HCT116 (cell line): ENCODE measurements at regions not wholly inside any gene's neighbourhood (a gene's known extent, or its start where the extent isn't known, plus 50 kb on each side); places are given as distances from the start of the nearest gene placed in this dataset.

Experiments used
- ATAC-seq: fragments of 200-7000 bp; cut with Tn5 transposase; 2 replicates; pipeline ENCODE4 v1.9.1; 2020; ENCODE audit warnings: mild to moderate bottlenecking, moderate library complexity
- BruUV-seq: library from RNA; stranded (reverse); fragments of 400-500 nt; replicated peaks from 2 replicates; lab custom pipeline; 2021; lab: Mats Ljungman, UMichigan
- CTCF ChIA-PET: fragments of 300-600 bp; sonication (Branson Sonifier 250); formaldehyde crosslinking; loops from one replicate; lab custom pipeline; 2021; ENCODE audit warnings: antibody characterized with exemption; lab: Charles Lee
- POLR2A ChIA-PET: fragments of 300-600, 350-600 bp; sonication (Branson Sonifier 250); formaldehyde crosslinking; loops from one replicate; lab custom pipeline; 2021; ENCODE audit warnings: antibody characterized with exemption; lab: Charles Lee
- RAD21 ChIA-PET, 2 experiments: fragments of 300-600 bp; sonication (Branson Sonifier 250); formaldehyde crosslinking; loops; one replicate each; lab custom pipeline; 2023; ENCODE audit warnings: low total read pairs in 2 of 2; ENCODE audit not compliant: uncharacterized antibody in 2 of 2, unreplicated experiment in 2 of 2, low non-redundant PET in 1 of 2; lab: Charles Lee
- DNase-seq: peaks from one replicate; pipeline ENCODE4 v3.0.0-alpha.2; 2010; ENCODE audit warnings: low read depth, low spot score
- H2AFZ ChIP-seq: fragments of 200-600 bp; shearing (Covaris generic), sonication (generic); 2 replicates; pipeline ENCODE4 v1.6.1; 2017; ENCODE audit warnings: low read depth, mixed run types, mixed read lengths, antibody characterized with exemption, low read length; ENCODE audit not compliant: poor library complexity, severe bottlenecking
- H3K27ac ChIP-seq: 2 replicates; pipeline ENCODE4 v1.5.1; 2012; ENCODE audit warnings: low read depth, low read length
- H3K27me3 ChIP-seq: fragments of 200-600 bp; sonication (generic); 2 replicates; pipeline ENCODE4 v1.6.1; 2016; ENCODE audit warnings: mixed run types, low read length, mixed read lengths; ENCODE audit not compliant: insufficient read depth
- H3K36me3 ChIP-seq, 2 experiments: fragments of 200-500 bp in 1 of 2; fragments of 200-600 bp in 1 of 2; sonication (Bioruptor generic) in 1 of 2; sonication (generic) in 1 of 2; 2 replicates each; pipeline versions ENCODE4 v1.5.1 to v1.6.1; 2014 to 2016; ENCODE audit warnings: low read length in 2 of 2, inconsistent platforms in 1 of 2, mixed read lengths in 1 of 2, mixed run types in 1 of 2; ENCODE audit not compliant: insufficient read depth in 2 of 2, control insufficient read depth in 1 of 2
- H3K4me1 ChIP-seq, 2 experiments: fragments of 200-600 bp in 1 of 2; sonication (generic) in 1 of 2; 2 replicates each; pipeline versions ENCODE4 v1.5.1 to v1.6.1; 2012 to 2017; ENCODE audit warnings: low read length in 2 of 2, inconsistent platforms in 1 of 2, mild to moderate bottlenecking in 1 of 2, mixed read lengths in 1 of 2, mixed run types in 1 of 2, moderate library complexity in 1 of 2; ENCODE audit not compliant: insufficient read depth in 2 of 2, control insufficient read depth in 1 of 2
- H3K4me2 ChIP-seq: fragments of 200-600 bp; sonication (generic); 2 replicates; pipeline ENCODE4 v1.6.1; 2017; ENCODE audit warnings: mixed run types, low read length, mixed read lengths
- H3K4me3 ChIP-seq, 2 experiments: fragments of 200-600 bp in 1 of 2; sonication (generic) in 1 of 2; replicated peaks in 1 of 2; 2 replicates each; pipeline ENCODE4 v1.5.1; 2011 to 2016; ENCODE audit warnings: low read length in 2 of 2, control low read depth in 1 of 2, low read depth in 1 of 2, mild to moderate bottlenecking in 1 of 2, mixed read lengths in 1 of 2, mixed run types in 1 of 2
- H3K79me2 ChIP-seq: fragments of 200-600 bp; sonication (generic); 2 replicates; pipeline ENCODE4 v1.6.1; 2017; ENCODE audit warnings: mild to moderate bottlenecking, mixed run types, low read length, moderate library complexity, mixed read lengths; ENCODE audit not compliant: insufficient read depth
- H3K9ac ChIP-seq: fragments of 200-600 bp; sonication (generic); 2 replicates; pipeline ENCODE4 v1.6.1; 2016; ENCODE audit warnings: low read length, mixed read lengths
- H3K9me2 ChIP-seq: fragments of 200-600 bp; sonication (generic), shearing (Covaris generic); 2 replicates; pipeline ENCODE4 v1.6.1; 2017; ENCODE audit warnings: mixed run types, mild to moderate bottlenecking, moderate library complexity; ENCODE audit not compliant: insufficient read depth
- H3K9me3 ChIP-seq, 2 experiments: fragments of 200-500 bp in 1 of 2; fragments of 200-600 bp in 1 of 2; sonication (Bioruptor generic) in 1 of 2; sonication (generic) in 1 of 2; 2 replicates each; pipeline ENCODE4 v1.6.1; 2014 to 2017; ENCODE audit warnings: low read length in 2 of 2, mixed read lengths in 2 of 2, inconsistent platforms in 1 of 2, low read depth in 1 of 2, mild to moderate bottlenecking in 1 of 2, mixed run types in 1 of 2, moderate library complexity in 1 of 2; ENCODE audit not compliant: control insufficient read depth in 1 of 2, insufficient read depth in 1 of 2
- H4K20me1 ChIP-seq: fragments of 200-600 bp; sonication (generic), shearing (Covaris generic); 2 replicates; pipeline ENCODE4 v1.6.1; 2017; ENCODE audit warnings: mixed run types, mild to moderate bottlenecking, moderate library complexity; ENCODE audit not compliant: insufficient read depth
- CEBPB ChIP-seq: IDR thresholded peaks from 2 replicates; pipeline ENCODE4 v1.6.1; 2012; ENCODE audit warnings: low read depth
- CTCF ChIP-seq, 3 experiments: fragments of 200-600 bp in 1 of 3; sonication (generic) in 1 of 3; IDR thresholded peaks in 2 of 3; conservative IDR thresholded peaks in 1 of 3; 2 replicates each; pipeline ENCODE4 v1.5.1; 2012 to 2017; ENCODE audit warnings: low read depth in 2 of 3, low read length in 2 of 3, antibody characterized with exemption in 1 of 3, borderline replicate concordance in 1 of 3, control low read depth in 1 of 3, mild to moderate bottlenecking in 1 of 3, mixed read lengths in 1 of 3, mixed run types in 1 of 3, moderate library complexity in 1 of 3; ENCODE audit not compliant: insufficient read depth in 1 of 3
- EGR1 ChIP-seq: IDR thresholded peaks from 2 replicates; pipeline ENCODE4 v1.6.1; 2012; ENCODE audit warnings: low read depth
- EZH2 ChIP-seq: fragments of 200-600 bp; sonication (generic); IDR thresholded peaks from 2 replicates; pipeline ENCODE4 v1.6.1; 2017; ENCODE audit warnings: antibody characterized with exemption, mixed run types
- FOSL1 ChIP-seq: IDR thresholded peaks from 2 replicates; pipeline ENCODE4 v1.6.1; 2012; ENCODE audit warnings: low read depth
- JUND ChIP-seq: IDR thresholded peaks from 2 replicates; pipeline ENCODE4 v1.6.1; 2012
- POLR2AphosphoS5 ChIP-seq: IDR thresholded peaks from 2 replicates; pipeline ENCODE4 v1.6.1; 2011; ENCODE audit warnings: mild to moderate bottlenecking, low read depth, low read length, moderate library complexity
- RAD21 ChIP-seq: IDR thresholded peaks from 2 replicates; pipeline ENCODE4 v1.6.1; 2012; ENCODE audit warnings: low read depth, mild to moderate bottlenecking
- SP1 ChIP-seq: IDR thresholded peaks from 2 replicates; pipeline ENCODE4 v1.6.1; 2012; ENCODE audit warnings: low read depth
- SRF ChIP-seq: IDR thresholded peaks from 2 replicates; pipeline ENCODE4 v1.6.1; 2012; ENCODE audit warnings: low read depth
- TCF7L2 ChIP-seq: IDR thresholded peaks from 2 replicates; pipeline ENCODE4 v1.7.0; 2011; ENCODE audit warnings: borderline replicate concordance, inconsistent platforms; ENCODE audit not compliant: insufficient read depth, insufficient read length; ENCODE audit errors: extremely low read depth
- YY1 ChIP-seq: IDR thresholded peaks from 2 replicates; pipeline ENCODE4 v1.6.1; 2011; ENCODE audit warnings: low read length, low read depth, moderate library complexity, mild to moderate bottlenecking; ENCODE audit not compliant: insufficient replicate concordance; ENCODE audit errors: extremely low read depth
- ZBTB33 ChIP-seq: IDR thresholded peaks from 2 replicates; pipeline ENCODE4 v1.6.1; 2011; ENCODE audit warnings: mild to moderate bottlenecking, low read length, moderate library complexity; ENCODE audit not compliant: insufficient replicate concordance; ENCODE audit errors: extremely low read depth
- intact Hi-C: fragments of 100-400 bp; cut with micrococcal nuclease; formaldehyde crosslinking; loops from 2 replicates; pipeline ENCODE4 v1.10.0; 2022

GRCh38 chr2:62586981-62587380 is 81.0 kb upstream of the TMEM17 start:
- intact Hi-C loops: no loop called here
- no TSS peak for BruUV-seq
- ATAC-seq: no peak

More at GRCh38 chr2:62586981-62587380, 81.0 kb upstream of the TMEM17 start:
- TF ChIP-seq ZBTB33 (no peak), RAD21 (no peak), CEBPB (no peak), YY1 (no peak), FOSL1 (no peak), SRF (no peak), TCF7L2 (no peak), CTCF (IDR thresholded peaks at IDR 0.05 in 2 of 3, conservative IDR thresholded peaks at IDR 0.05 in 1 of 3; ENCODE audit: borderline replicate concordance in 1 of 3, insufficient read depth in 1 of 3, low read depth in 2 of 3, low read length in 2 of 3) (no peak), SP1 (no peak), JUND (no peak), EZH2 (no peak), POLR2AphosphoS5 (no peak), EGR1 (no peak)
- Histone ChIP-seq H3K36me3 (no peaks in the 10 kb centered on the region), H3K27ac (no peak overlapping the region), H2AFZ (peak overlapping the region; percentile 35), H4K20me1 (no peaks in the 10 kb centered on the region), H3K27me3 (no peaks in the 10 kb centered on the region), H3K9me2 (no peaks in the 10 kb centered on the region), H3K9me3 (no peaks in the 10 kb centered on the region), H3K4me2 (no peak overlapping the region), H3K4me1 (no peaks in the 10 kb centered on the region; a peak in 1 of 4 replicates), H3K4me3 (no peak overlapping the region), H3K9ac (no peak overlapping the region), H3K79me2 (no peaks in the 10 kb centered on the region)
- DNase-seq: no peak
- ChIA-PET RAD21 (no interaction called here), CTCF (no interaction called here), POLR2A (interaction anchor here (1.5 kb wide), 1 partner anchor 8 kb away, joined by 5 read pairs; no protein-coding TSS in a partner anchor)
